K562 (cell line): ENCODE measurements at regions not wholly inside any gene's neighbourhood (a gene's known extent, or its start where the extent isn't known, plus 50 kb on each side); places are given as distances from the start of the nearest gene placed in this dataset.

ENCODE experiments used
- NCOA1 ChIP-seq: fragments of 450-650 bp; IDR thresholded peaks from 2 replicates; pipeline ENCODE4 v1.6.1; 2016; ENCODE audit warnings: low read depth
- NCOA2 ChIP-seq, 2 experiments: fragments of 450-650 bp; IDR thresholded peaks; 2 replicates each; pipeline ENCODE4 v1.6.1; 2018; ENCODE audit warnings: mild to moderate bottlenecking in 2 of 2, moderate library complexity in 1 of 2; ENCODE audit not compliant: partially characterized antibody in 2 of 2
- PCBP2 ChIP-seq: fragments of 200-400 bp; formaldehyde crosslinking; IDR thresholded peaks from 2 replicates; pipeline ENCODE4 v1.6.1; 2018; ENCODE audit warnings: low read length, low read depth, mild to moderate bottlenecking, moderate library complexity; ENCODE audit not compliant: poor library complexity, severe bottlenecking
- ZNF318 ChIP-seq, 2 experiments: fragments of 450-650 bp; IDR thresholded peaks; 2 replicates each; pipeline ENCODE4 v1.6.1; 2016; ENCODE audit warnings: mild to moderate bottlenecking in 2 of 2, borderline replicate concordance in 1 of 2, low read depth in 1 of 2, moderate library complexity in 1 of 2

- TF ChIP-seq ZNF318 (IDR thresholded peaks at IDR 0.05; ENCODE audit: borderline replicate concordance in 1 of 2, low read depth in 1 of 2): no peak
- no peak for TF ChIP-seq NCOA1
- no peak for TF ChIP-seq NCOA2 (IDR thresholded peaks at IDR 0.05; ENCODE audit: partially characterized antibody in 2 of 2)
- TF ChIP-seq PCBP2: no peak
Measured at GRCh38 chr10:130481936-130482335, 345.7 kb downstream of the GLRX3 start (continued).
